Ishikawa (cell line): ENCODE measurements at regions not wholly inside any gene's neighbourhood (a gene's known extent, or its start where the extent isn't known, plus 50 kb on each side); places are given as distances from the start of the nearest gene placed in this dataset.

Experiments
- CEBPB ChIP-seq: IDR thresholded peaks from 2 replicates; pipeline ENCODE4 v1.6.1; 2012
- CREB1 ChIP-seq: IDR thresholded peaks from 2 replicates; pipeline ENCODE4 v1.6.1; 2012; ENCODE audit warnings: low read depth
- EGR1 ChIP-seq: IDR thresholded peaks from 2 replicates; pipeline ENCODE4 v1.6.1; 2012
- EP300 ChIP-seq: IDR thresholded peaks from 2 replicates; pipeline ENCODE4 v1.6.1; 2012; ENCODE audit warnings: borderline replicate concordance
- FOXM1 ChIP-seq: IDR thresholded peaks from 2 replicates; pipeline ENCODE4 v1.6.1; 2012; ENCODE audit warnings: low read depth, borderline replicate concordance
- MAX ChIP-seq: IDR thresholded peaks from 2 replicates; pipeline ENCODE4 v1.6.1; 2012
- NFIC ChIP-seq: IDR thresholded peaks from 2 replicates; pipeline ENCODE4 v1.6.1; 2012
- RAD21 ChIP-seq: IDR thresholded peaks from 2 replicates; pipeline ENCODE4 v1.6.1; 2012; ENCODE audit warnings: low read depth
- TAF1 ChIP-seq: IDR thresholded peaks from 2 replicates; pipeline ENCODE4 v1.6.1; 2012; ENCODE audit warnings: low read depth, mild to moderate bottlenecking
- TCF12 ChIP-seq: IDR thresholded peaks from 2 replicates; pipeline ENCODE4 v1.6.1; 2012; ENCODE audit warnings: low read depth
- TEAD4 ChIP-seq: IDR thresholded peaks from 2 replicates; pipeline ENCODE4 v1.6.1; 2012
- YY1 ChIP-seq: IDR thresholded peaks from 2 replicates; pipeline ENCODE4 v1.6.1; 2012; ENCODE audit warnings: low read depth
- ZBTB7A ChIP-seq: IDR thresholded peaks from 2 replicates; pipeline ENCODE4 v1.6.1; 2012; ENCODE audit warnings: low read depth
- TF ChIP-seq, protein P1 (sequence below): IDR thresholded peaks from 2 replicates; pipeline ENCODE4 v1.6.1; 2012; ENCODE audit warnings: low read depth, mild to moderate bottlenecking
- TF ChIP-seq, protein P2 (sequence below): IDR thresholded peaks from 2 replicates; pipeline ENCODE4 v1.6.1; 2012

- TF ChIP-seq CEBPB (no peak), TEAD4 (no peak), MAX (no peak), RAD21 (no peak), TAF1 (no peak), TCF12 (no peak)
- TF ChIP-seq, protein P1, sequence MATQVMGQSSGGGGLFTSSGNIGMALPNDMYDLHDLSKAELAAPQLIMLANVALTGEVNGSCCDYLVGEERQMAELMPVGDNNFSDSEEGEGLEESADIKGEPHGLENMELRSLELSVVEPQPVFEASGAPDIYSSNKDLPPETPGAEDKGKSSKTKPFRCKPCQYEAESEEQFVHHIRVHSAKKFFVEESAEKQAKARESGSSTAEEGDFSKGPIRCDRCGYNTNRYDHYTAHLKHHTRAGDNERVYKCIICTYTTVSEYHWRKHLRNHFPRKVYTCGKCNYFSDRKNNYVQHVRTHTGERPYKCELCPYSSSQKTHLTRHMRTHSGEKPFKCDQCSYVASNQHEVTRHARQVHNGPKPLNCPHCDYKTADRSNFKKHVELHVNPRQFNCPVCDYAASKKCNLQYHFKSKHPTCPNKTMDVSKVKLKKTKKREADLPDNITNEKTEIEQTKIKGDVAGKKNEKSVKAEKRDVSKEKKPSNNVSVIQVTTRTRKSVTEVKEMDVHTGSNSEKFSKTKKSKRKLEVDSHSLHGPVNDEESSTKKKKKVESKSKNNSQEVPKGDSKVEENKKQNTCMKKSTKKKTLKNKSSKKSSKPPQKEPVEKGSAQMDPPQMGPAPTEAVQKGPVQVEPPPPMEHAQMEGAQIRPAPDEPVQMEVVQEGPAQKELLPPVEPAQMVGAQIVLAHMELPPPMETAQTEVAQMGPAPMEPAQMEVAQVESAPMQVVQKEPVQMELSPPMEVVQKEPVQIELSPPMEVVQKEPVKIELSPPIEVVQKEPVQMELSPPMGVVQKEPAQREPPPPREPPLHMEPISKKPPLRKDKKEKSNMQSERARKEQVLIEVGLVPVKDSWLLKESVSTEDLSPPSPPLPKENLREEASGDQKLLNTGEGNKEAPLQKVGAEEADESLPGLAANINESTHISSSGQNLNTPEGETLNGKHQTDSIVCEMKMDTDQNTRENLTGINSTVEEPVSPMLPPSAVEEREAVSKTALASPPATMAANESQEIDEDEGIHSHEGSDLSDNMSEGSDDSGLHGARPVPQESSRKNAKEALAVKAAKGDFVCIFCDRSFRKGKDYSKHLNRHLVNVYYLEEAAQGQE, result no peak
These were observed 327.6 kb upstream of the SFSWAP start for GRCh38 chr12:131383291-131383690.

GRCh38 chr12:131383741-131384543, 326.9 kb upstream of the SFSWAP start:
- TF ChIP-seq CEBPB (no peak), MAX (no peak), TCF12 (no peak), ZBTB7A (no peak)

DNA sequence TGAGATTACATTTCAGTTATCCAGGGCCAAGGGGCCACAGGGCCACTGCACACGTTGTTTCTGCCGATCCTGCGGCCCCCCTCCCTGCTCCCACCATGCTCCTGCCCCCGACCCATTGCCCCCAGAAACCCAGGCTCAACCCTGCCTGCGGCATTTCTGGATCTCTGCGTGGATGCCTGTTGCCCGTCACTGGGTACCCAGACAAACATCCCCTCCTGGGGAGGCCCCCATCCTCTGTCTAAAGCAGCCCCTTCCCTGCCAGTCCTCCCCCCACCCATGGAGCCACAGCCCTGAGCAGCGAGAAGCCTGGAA, 326.4 kb upstream of the SFSWAP start:
- TF ChIP-seq RAD21, result no peak

DNA sequence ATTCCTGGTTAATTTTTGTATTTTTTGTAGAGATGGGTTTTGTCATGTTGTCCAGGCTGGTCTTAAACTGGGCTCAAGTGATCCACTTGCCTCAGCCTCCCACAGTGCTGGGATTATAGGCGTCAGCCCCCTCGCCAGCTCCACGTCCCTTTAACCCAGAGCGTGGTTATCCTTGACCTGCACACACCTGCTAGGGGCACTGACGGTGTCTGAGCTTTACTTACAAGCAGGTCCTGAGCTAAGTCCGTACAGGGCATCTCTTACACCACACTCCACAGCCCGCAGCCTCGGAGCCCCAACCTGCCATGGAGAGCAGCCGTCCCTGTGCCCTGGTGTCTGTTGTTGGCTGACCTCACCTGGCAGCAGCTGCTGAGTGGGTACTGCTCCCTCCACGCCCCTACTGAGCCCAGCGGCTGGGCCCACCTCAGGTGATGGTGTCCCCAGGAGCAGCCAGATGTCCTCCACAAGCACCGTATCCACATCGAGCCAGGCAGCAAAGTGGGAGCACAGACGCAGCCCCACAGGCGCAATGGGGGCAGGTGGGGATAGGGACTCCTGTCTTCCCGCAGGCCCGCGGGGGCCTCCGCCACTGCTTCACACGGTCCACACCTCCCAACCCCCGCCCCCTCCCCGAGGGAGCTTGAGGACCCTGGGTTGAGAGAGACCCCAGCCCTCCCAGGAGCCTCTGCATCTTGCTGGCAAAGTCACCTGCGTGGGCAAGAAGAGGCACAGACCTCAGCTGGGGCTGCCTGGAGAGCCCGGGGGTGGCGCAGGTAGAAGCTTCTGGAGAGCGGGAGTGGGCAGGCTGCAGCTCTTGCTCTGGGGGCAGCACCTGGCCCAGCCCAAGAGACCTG, 325.4 kb upstream of the SFSWAP start:
- TF ChIP-seq, protein P2, sequence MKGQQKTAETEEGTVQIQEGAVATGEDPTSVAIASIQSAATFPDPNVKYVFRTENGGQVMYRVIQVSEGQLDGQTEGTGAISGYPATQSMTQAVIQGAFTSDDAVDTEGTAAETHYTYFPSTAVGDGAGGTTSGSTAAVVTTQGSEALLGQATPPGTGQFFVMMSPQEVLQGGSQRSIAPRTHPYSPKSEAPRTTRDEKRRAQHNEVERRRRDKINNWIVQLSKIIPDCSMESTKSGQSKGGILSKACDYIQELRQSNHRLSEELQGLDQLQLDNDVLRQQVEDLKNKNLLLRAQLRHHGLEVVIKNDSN, result no peak
- TF ChIP-seq ZBTB7A (no peak), YY1 (no peak), CEBPB (no peak), NFIC (no peak), TEAD4 (no peak), RAD21 (no peak)

GRCh38 chr12:131386167-131386521, 324.7 kb upstream of the SFSWAP start:
- TF ChIP-seq TCF12 (no peak), MAX (no peak), ZBTB7A (no peak)

GRCh38 chr12:131386781-131387180, 324.1 kb upstream of the SFSWAP start:
- TF ChIP-seq RAD21, result no peak
- TF ChIP-seq EP300, result no peak
- no peak for TF ChIP-seq CEBPB
- no peak for TF ChIP-seq TCF12
- TF ChIP-seq MAX, result no peak
- TF ChIP-seq CREB1, result no peak
- TF ChIP-seq FOXM1, result no peak
- TF ChIP-seq TEAD4, result no peak
- no peak for TF ChIP-seq YY1
- TF ChIP-seq, protein P1, result no peak
- TF ChIP-seq ZBTB7A, result no peak
- no peak for TF ChIP-seq TAF1
- TF ChIP-seq EGR1, result no peak
- no peak for TF ChIP-seq NFIC
